Osteoblast (primary cell): ENCODE measurements at regions not wholly inside any gene's neighbourhood (a gene's known extent, or its start where the extent isn't known, plus 50 kb on each side); places are given as distances from the start of the nearest gene placed in this dataset.

Experiments used
- DNase-seq: peaks from one replicate; pipeline ENCODE4 v3.0.0; 2011; ENCODE audit warnings: low spot score, mixed read lengths; ENCODE audit not compliant: insufficient read length; ENCODE audit errors: missing footprints
- H2AFZ ChIP-seq: 2 replicates; pipeline ENCODE4 v1.6.0; 2011; ENCODE audit warnings: mild to moderate bottlenecking, low read length
- H3K27ac ChIP-seq: 2 replicates; pipeline ENCODE4 v1.5.1; 2011; ENCODE audit warnings: mild to moderate bottlenecking, low read depth, low read length, moderate library complexity
- H3K27me3 ChIP-seq: 2 replicates; pipeline ENCODE4 v1.6.0; 2012; ENCODE audit warnings: mild to moderate bottlenecking, control low read depth, inconsistent platforms, low read length, moderate library complexity; ENCODE audit not compliant: insufficient read depth
- H3K36me3 ChIP-seq: 2 replicates; pipeline ENCODE4 v1.5.1; 2011; ENCODE audit warnings: mild to moderate bottlenecking, low read length, control low read depth, moderate library complexity; ENCODE audit not compliant: insufficient read depth
- H3K4me1 ChIP-seq: 2 replicates; pipeline ENCODE4 v1.5.1; 2011; ENCODE audit warnings: mild to moderate bottlenecking, low read length, control low read depth, moderate library complexity; ENCODE audit not compliant: insufficient read depth
- H3K4me2 ChIP-seq: 2 replicates; pipeline ENCODE4 v1.6.0; 2011; ENCODE audit warnings: mild to moderate bottlenecking, low read length; ENCODE audit not compliant: insufficient read depth
- H3K4me3 ChIP-seq: fragments of 200-600 bp; sonication (generic); 3 replicates; pipeline ENCODE4 v1.5.1; 2012; ENCODE audit warnings: mild to moderate bottlenecking, low read length, inconsistent platforms; ENCODE audit not compliant: insufficient read depth
- H3K79me2 ChIP-seq: 2 replicates; pipeline ENCODE4 v1.6.0; 2012; ENCODE audit warnings: mild to moderate bottlenecking, low read length, control low read depth, inconsistent platforms; ENCODE audit not compliant: insufficient read depth
- H3K9me3 ChIP-seq: 2 replicates; pipeline ENCODE4 v1.5.1; 2011; ENCODE audit warnings: low read depth, low read length, control low read depth
- H4K20me1 ChIP-seq: 2 replicates; pipeline ENCODE4 v1.6.0; 2012; ENCODE audit warnings: mild to moderate bottlenecking, low read length, control low read depth; ENCODE audit not compliant: insufficient read depth
- CTCF ChIP-seq: IDR thresholded peaks from 2 replicates; pipeline ENCODE4 v1.5.1; 2011; ENCODE audit warnings: mild to moderate bottlenecking, low read depth, low read length, moderate library complexity; ENCODE audit errors: extremely low read depth

GRCh38 chr5:125550274-125550673 is 803.8 kb upstream of the ZNF608 start:
- H3K9me3 ChIP-seq, result no peaks in the 10 kb centered on the region
- H3K27ac ChIP-seq, result no peak overlapping the region
- H3K79me2 ChIP-seq, result no peaks in the 10 kb centered on the region
- no peaks in the 10 kb centered on the region for H3K36me3 ChIP-seq
- peak overlapping the region; percentile 23 for H3K4me2 ChIP-seq
- H4K20me1 ChIP-seq, result no peaks in the 10 kb centered on the region
- DNase-seq, result no peak
- peaks cover 20% of the 10 kb centered on the region for H3K4me1 ChIP-seq
- H3K4me3 ChIP-seq, result no peak overlapping the region
- H3K27me3 ChIP-seq, result no peaks in the 10 kb centered on the region
- no peak overlapping the region for H2AFZ ChIP-seq
- no peak for TF ChIP-seq CTCF

GRCh38 chr5:125551246-125551645 is 804.8 kb upstream of the ZNF608 start:
- Histone ChIP-seq H4K20me1 (no peaks in the 10 kb centered on the region), H3K4me3 (no peak overlapping the region), H2AFZ (no peak overlapping the region), H3K9me3 (no peaks in the 10 kb centered on the region), H3K27me3 (no peaks in the 10 kb centered on the region), H3K79me2 (no peaks in the 10 kb centered on the region), H3K4me1 (peaks cover 20% of the 10 kb centered on the region), H3K36me3 (no peaks in the 10 kb centered on the region), H3K27ac (no peak overlapping the region), H3K4me2 (no peak overlapping the region)
- DNase-seq, result no peak
- TF ChIP-seq CTCF, result no peak

GRCh38 chr5:125551797-125552196 is 805.4 kb upstream of the ZNF608 start:
- no peak overlapping the region for H3K4me3 ChIP-seq
- no peaks in the 10 kb centered on the region for H4K20me1 ChIP-seq
- no peak overlapping the region for H2AFZ ChIP-seq
- H3K27ac ChIP-seq, result no peak overlapping the region
- H3K27me3 ChIP-seq, result no peaks in the 10 kb centered on the region
- peaks cover 20% of the 10 kb centered on the region for H3K4me1 ChIP-seq
- H3K79me2 ChIP-seq, result no peaks in the 10 kb centered on the region
- no peak for TF ChIP-seq CTCF
- DNase-seq, result no peak
- H3K36me3 ChIP-seq, result no peaks in the 10 kb centered on the region
- H3K9me3 ChIP-seq, result no peaks in the 10 kb centered on the region
- H3K4me2 ChIP-seq, result no peak overlapping the region

- Histone ChIP-seq H3K4me2 (no peak overlapping the region), H4K20me1 (no peaks in the 10 kb centered on the region), H3K79me2 (no peaks in the 10 kb centered on the region), H3K4me3 (no peak overlapping the region), H3K27ac (no peak overlapping the region), H3K27me3 (no peaks in the 10 kb centered on the region), H3K36me3 (no peaks in the 10 kb centered on the region), H3K4me1 (peaks cover 20% of the 10 kb centered on the region), H2AFZ (no peak overlapping the region), H3K9me3 (no peaks in the 10 kb centered on the region)
- no peak for TF ChIP-seq CTCF
- no peak for DNase-seq
These were observed 806.0 kb upstream of the ZNF608 start for GRCh38 chr5:125552486-125552885.
